Panc1 (cell line): ENCODE measurements at regions not wholly inside any gene's neighbourhood (a gene's known extent, or its start where the extent isn't known, plus 50 kb on each side); places are given as distances from the start of the nearest gene placed in this dataset.

Experiments used
- ATAC-seq: fragments of 200-7000 bp; cut with Tn5 transposase; 2 replicates; pipeline ENCODE4 v1.9.1; 2020; ENCODE audit warnings: mild to moderate bottlenecking, moderate library complexity
- BruUV-seq: library from RNA; stranded (reverse); fragments of 400-500 nt; replicated peaks from 2 replicates; lab custom pipeline; 2021; lab: Mats Ljungman, UMichigan
- CTCF ChIA-PET: fragments of 300-600 bp; sonication (Branson Sonifier 250); formaldehyde crosslinking; loops from one replicate; lab custom pipeline; 2022; ENCODE audit warnings: antibody characterized with exemption; lab: Charles Lee
- POLR2A ChIA-PET: fragments of 300-600 bp; sonication (Branson Sonifier 250); formaldehyde crosslinking; loops from one replicate; lab custom pipeline; 2022; ENCODE audit warnings: antibody characterized with exemption; lab: Charles Lee
- DNase-seq: peaks from one replicate; pipeline ENCODE4 v3.0.0-alpha.2; 2010; ENCODE audit warnings: low read depth, low spot score
- H3K27ac ChIP-seq: 2 replicates; pipeline ENCODE4 v1.5.1; 2011; ENCODE audit warnings: mild to moderate bottlenecking, low read length, inconsistent platforms
- H3K27me3 ChIP-seq: fragments of 200-500 bp; sonication (Bioruptor generic); 2 replicates; pipeline ENCODE4 v1.6.0; 2014; ENCODE audit warnings: low read length, inconsistent platforms; ENCODE audit not compliant: control insufficient read depth, insufficient read depth
- H3K36me3 ChIP-seq: fragments of 200-500 bp; sonication (Bioruptor generic); 2 replicates; pipeline ENCODE4 v1.5.1; 2014; ENCODE audit warnings: inconsistent platforms, mild to moderate bottlenecking, low read length, moderate library complexity; ENCODE audit not compliant: control insufficient read depth, insufficient read depth
- H3K4me1 ChIP-seq: 2 replicates; pipeline ENCODE4 v1.5.1; 2011; ENCODE audit warnings: inconsistent platforms, mild to moderate bottlenecking, low read length, moderate library complexity; ENCODE audit not compliant: control insufficient read depth, insufficient read depth
- H3K4me3 ChIP-seq, 2 experiments: 2 replicates each; pipeline ENCODE4 v1.5.1; 2011 to 2012; ENCODE audit warnings: low read depth in 2 of 2, low read length in 2 of 2, mild to moderate bottlenecking in 2 of 2, inconsistent platforms in 1 of 2, moderate library complexity in 1 of 2
- H3K9me3 ChIP-seq: fragments of 200-500 bp; sonication (Bioruptor generic); 2 replicates; pipeline ENCODE4 v1.5.1; 2014; ENCODE audit warnings: low read depth, mild to moderate bottlenecking, inconsistent platforms, low read length, moderate library complexity; ENCODE audit not compliant: control insufficient read depth, insufficient read depth
- CTCF ChIP-seq: fragments of 450-650 bp; IDR thresholded peaks from 2 replicates; pipeline ENCODE4 v1.5.1; 2017; ENCODE audit warnings: mild to moderate bottlenecking
- POLR2AphosphoS5 ChIP-seq: IDR thresholded peaks from 2 replicates; pipeline ENCODE4 v1.6.1; 2012; ENCODE audit warnings: mild to moderate bottlenecking, low read depth, low read length, moderate library complexity
- SIN3A ChIP-seq: IDR thresholded peaks from 2 replicates; pipeline ENCODE4 v1.6.1; 2012; ENCODE audit warnings: low read depth, mild to moderate bottlenecking, low read length, moderate library complexity, borderline replicate concordance; ENCODE audit not compliant: insufficient read depth
- TCF7L2 ChIP-seq: IDR thresholded peaks from 2 replicates; pipeline ENCODE4 v1.6.1; 2011; ENCODE audit warnings: mild to moderate bottlenecking, low read depth, low read length, inconsistent platforms
- in situ Hi-C: cut with HindIII; loops from 2 replicates; pipeline ENCODE4 v1.10.0; 2016; ENCODE audit warnings: low sequenced_read_pairs, low pct_unique_long_range_greater_than_20kb
- intact Hi-C: fragments of 100-400 bp; cut with micrococcal nuclease; formaldehyde crosslinking; loops from one replicate; pipeline ENCODE4 v1.10.0; 2022; ENCODE audit not compliant: unreplicated experiment
- TF ChIP-seq, protein P1 (sequence below), 2 experiments: IDR thresholded peaks; 2 replicates each; pipeline ENCODE4 v1.6.1; 2011 to 2012; ENCODE audit warnings: low read depth in 2 of 2, control low read depth in 1 of 2, low read length in 1 of 2, mild to moderate bottlenecking in 1 of 2, moderate library complexity in 1 of 2; ENCODE audit not compliant: insufficient read depth in 1 of 2

DNA sequence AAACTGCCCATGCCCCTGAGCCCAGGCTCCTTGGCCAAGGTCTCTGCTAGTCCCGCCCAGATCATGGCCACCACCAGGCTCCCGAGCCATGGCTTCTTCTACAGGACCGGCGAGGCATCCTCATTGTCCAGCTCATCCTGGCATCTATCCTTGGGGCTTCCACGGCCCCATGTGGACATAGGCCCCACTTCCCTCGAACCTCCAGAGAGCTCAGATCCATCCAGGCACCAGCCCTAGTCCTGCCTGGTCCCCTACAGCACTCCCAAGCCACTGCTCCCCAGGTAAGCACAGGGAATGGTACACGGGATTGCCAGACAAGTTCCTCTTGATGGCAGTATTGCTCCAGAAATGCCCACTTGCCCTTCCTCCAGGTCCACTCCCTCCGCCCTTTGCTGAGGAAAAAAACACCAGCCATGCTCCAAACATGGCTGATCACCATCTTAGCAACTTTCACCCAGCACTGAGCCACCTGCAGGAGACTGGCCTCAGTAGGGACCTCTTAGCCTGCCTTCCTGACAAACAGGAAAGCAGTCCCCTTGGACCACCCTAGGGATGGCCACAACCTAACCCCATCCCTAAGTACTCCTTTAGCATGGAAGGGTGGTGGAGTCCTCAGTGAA, 272.1 kb upstream of the AGTR2 start:
- POLR2A ChIA-PET = no interaction called here
- no TSS peak for BruUV-seq
- ATAC-seq (no peak), DNase-seq (no peak)
- H3K27ac ChIP-seq = no peak overlapping the region
- no peaks in the 10 kb centered on the region for H3K4me1 ChIP-seq
- in situ Hi-C loops (no loop called here), intact Hi-C loops (no loop called here)
- H3K36me3 ChIP-seq = no peaks in the 10 kb centered on the region
- no peaks in the 10 kb centered on the region for H3K27me3 ChIP-seq
- H3K4me3 ChIP-seq = no peak overlapping the region
- CTCF ChIA-PET = no interaction called here
- no peaks in the 10 kb centered on the region for H3K9me3 ChIP-seq
- TF ChIP-seq CTCF (no peak), TCF7L2 (no peak), SIN3A (no peak), POLR2AphosphoS5 (no peak)
- TF ChIP-seq, protein P1, sequence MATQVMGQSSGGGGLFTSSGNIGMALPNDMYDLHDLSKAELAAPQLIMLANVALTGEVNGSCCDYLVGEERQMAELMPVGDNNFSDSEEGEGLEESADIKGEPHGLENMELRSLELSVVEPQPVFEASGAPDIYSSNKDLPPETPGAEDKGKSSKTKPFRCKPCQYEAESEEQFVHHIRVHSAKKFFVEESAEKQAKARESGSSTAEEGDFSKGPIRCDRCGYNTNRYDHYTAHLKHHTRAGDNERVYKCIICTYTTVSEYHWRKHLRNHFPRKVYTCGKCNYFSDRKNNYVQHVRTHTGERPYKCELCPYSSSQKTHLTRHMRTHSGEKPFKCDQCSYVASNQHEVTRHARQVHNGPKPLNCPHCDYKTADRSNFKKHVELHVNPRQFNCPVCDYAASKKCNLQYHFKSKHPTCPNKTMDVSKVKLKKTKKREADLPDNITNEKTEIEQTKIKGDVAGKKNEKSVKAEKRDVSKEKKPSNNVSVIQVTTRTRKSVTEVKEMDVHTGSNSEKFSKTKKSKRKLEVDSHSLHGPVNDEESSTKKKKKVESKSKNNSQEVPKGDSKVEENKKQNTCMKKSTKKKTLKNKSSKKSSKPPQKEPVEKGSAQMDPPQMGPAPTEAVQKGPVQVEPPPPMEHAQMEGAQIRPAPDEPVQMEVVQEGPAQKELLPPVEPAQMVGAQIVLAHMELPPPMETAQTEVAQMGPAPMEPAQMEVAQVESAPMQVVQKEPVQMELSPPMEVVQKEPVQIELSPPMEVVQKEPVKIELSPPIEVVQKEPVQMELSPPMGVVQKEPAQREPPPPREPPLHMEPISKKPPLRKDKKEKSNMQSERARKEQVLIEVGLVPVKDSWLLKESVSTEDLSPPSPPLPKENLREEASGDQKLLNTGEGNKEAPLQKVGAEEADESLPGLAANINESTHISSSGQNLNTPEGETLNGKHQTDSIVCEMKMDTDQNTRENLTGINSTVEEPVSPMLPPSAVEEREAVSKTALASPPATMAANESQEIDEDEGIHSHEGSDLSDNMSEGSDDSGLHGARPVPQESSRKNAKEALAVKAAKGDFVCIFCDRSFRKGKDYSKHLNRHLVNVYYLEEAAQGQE (IDR thresholded peaks at IDR 0.05; ENCODE audit: insufficient read depth in 1 of 2, low read depth in 2 of 2, low read length in 1 of 2) = no peak

DNA sequence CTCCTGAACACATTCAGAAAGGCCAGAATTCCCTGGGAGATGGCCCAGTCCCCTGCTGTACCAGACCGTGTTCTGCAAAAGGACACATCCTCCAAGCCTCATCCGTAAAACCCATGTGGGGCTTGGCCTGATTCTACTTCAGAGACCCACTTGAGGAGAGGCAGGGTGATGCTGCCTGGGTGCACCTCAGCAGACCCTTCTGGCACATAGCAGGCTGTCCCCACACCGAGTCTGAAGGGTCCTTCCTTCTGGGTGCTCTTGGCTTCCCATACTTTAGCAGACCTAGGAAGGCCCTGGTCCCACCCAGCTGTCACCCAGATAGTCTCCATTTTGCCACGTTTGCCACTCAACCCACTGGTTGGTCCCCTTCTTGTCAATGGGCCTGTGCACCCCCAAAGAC, 270.1 kb upstream of the AGTR2 start:
- TF ChIP-seq, protein P1 (IDR thresholded peaks at IDR 0.05; ENCODE audit: insufficient read depth in 1 of 2, low read depth in 2 of 2, low read length in 1 of 2) = no peak
- TF ChIP-seq CTCF (no peak), TCF7L2 (no peak), POLR2AphosphoS5 (no peak), SIN3A (no peak)
- ATAC-seq (no peak), DNase-seq (no peak)
- in situ Hi-C loops = no loop called here
- POLR2A ChIA-PET = no interaction called here
- Histone ChIP-seq H3K36me3 (no peaks in the 10 kb centered on the region), H3K27me3 (no peaks in the 10 kb centered on the region), H3K4me1 (no peaks in the 10 kb centered on the region), H3K9me3 (0 out of 2 replicates have a peak, but pooled peaks cover 3% of the 10 kb centered on the region), H3K27ac (no peak overlapping the region), H3K4me3 (no peak overlapping the region)
- no TSS peak for BruUV-seq
- intact Hi-C loops = no loop called here
- CTCF ChIA-PET = no interaction called here
